Testis (tissue), 2 donors: ENCODE measurements at regions not wholly inside any gene's neighbourhood (a gene's known extent, or its start where the extent isn't known, plus 50 kb on each side); places are given as distances from the start of the nearest gene placed in this dataset.

Experiments
- DNase-seq: peaks from one replicate; pipeline ENCODE4 v3.0.0-alpha.2; 2019
- H3K27ac ChIP-seq, 2 donors: fragments of 200-600 bp; sonication (generic); one replicate each; pipeline ENCODE4 v1.5.1; 2019
- H3K27me3 ChIP-seq: fragments of 200-600 bp; sonication (generic); one replicate; pipeline ENCODE4 v1.5.1; 2019
- H3K36me3 ChIP-seq: fragments of 200-600 bp; sonication (generic); one replicate; pipeline ENCODE4 v1.5.1; 2017; ENCODE audit warnings: low read depth; ENCODE audit errors: missing control alignments
- H3K4me1 ChIP-seq: fragments of 200-600 bp; sonication (generic); one replicate; pipeline ENCODE4 v1.5.1; 2019
- H3K4me3 ChIP-seq, 2 donors: fragments of 200-600 bp; sonication (generic); one replicate each; pipeline ENCODE4 v1.5.1; 2017 to 2019
- H3K9me3 ChIP-seq: fragments of 200-600 bp; sonication (generic); one replicate; pipeline ENCODE4 v1.5.1; 2017
- CTCF ChIP-seq, 3 experiments: fragments of 450-650 bp in 2 of 3; fragments of 200-600 bp in 1 of 3; sonication (generic) in 1 of 3; IDR thresholded peaks; one replicate each; pipeline ENCODE4 v1.5.1; 2016 to 2019; ENCODE audit warnings: antibody characterized with exemption in 3 of 3, mild to moderate bottlenecking in 2 of 3, moderate library complexity in 1 of 3
- POLR2A ChIP-seq: fragments of 450-650 bp; IDR thresholded peaks from one replicate; pipeline ENCODE4 v1.6.1; 2017; ENCODE audit warnings: antibody characterized with exemption, mild to moderate bottlenecking, moderate library complexity
- WGBS, 2 donors: methylation state at CpG; one replicate each; pipeline ENCODE4 v1.1.5; 2018; 5-methylcytosine and 5-hydroxymethylcytosine counted together
- intact Hi-C: fragments of 100-400 bp; cut with DNase I; formaldehyde crosslinking; loops from one replicate; pipeline ENCODE4 v1.15.1; 2023; ENCODE audit warnings: low total_unique reads

GRCh38 chr6:6390849-6391602 lies 70.6 kb upstream of the F13A1 start:
- Histone ChIP-seq H3K9me3 (no peaks in the 10 kb centered on the region), H3K36me3 (no peaks in the 10 kb centered on the region), H3K27me3 (no peaks in the 10 kb centered on the region), H3K27ac (no peak overlapping the region), H3K4me1 (no peaks in the 10 kb centered on the region), H3K4me3 (no peak overlapping the region)
- DNase-seq, result no peak
- WGBS, 2 donors, result 58 to 62% methylated on average over 7 of the region's 7 CpGs
- no peak for TF ChIP-seq POLR2A
- no peak for TF ChIP-seq CTCF (IDR thresholded peaks at IDR 0.05)
- intact Hi-C loops, result no loop called here

- Histone ChIP-seq H3K4me1 (no peaks in the 10 kb centered on the region), H3K4me3 (no peak overlapping the region), H3K27ac (no peak overlapping the region), H3K36me3 (no peaks in the 10 kb centered on the region), H3K27me3 (no peaks in the 10 kb centered on the region), H3K9me3 (no peaks in the 10 kb centered on the region)
- TF ChIP-seq CTCF (IDR thresholded peaks at IDR 0.05) (no peak), POLR2A (no peak)
- WGBS, 2 donors, result 83 to 86% methylated on average over 7 of the region's 7 CpGs
- intact Hi-C loops, result no loop called here
- DNase-seq, result no peak
These were observed 72.0 kb upstream of the F13A1 start for GRCh38 chr6:6392214-6393068.

- Histone ChIP-seq H3K27me3 (no peaks in the 10 kb centered on the region), H3K27ac (no peak overlapping the region), H3K9me3 (no peaks in the 10 kb centered on the region), H3K4me1 (no peaks in the 10 kb centered on the region), H3K4me3 (no peak overlapping the region), H3K36me3 (no peaks in the 10 kb centered on the region)
- 74 to 84% methylated on average over 6 of the region's 6 CpGs for WGBS, 2 donors
- intact Hi-C loops, result no loop called here
- no peak for TF ChIP-seq POLR2A
- DNase-seq, result no peak
These were observed 72.6 kb upstream of the F13A1 start for GRCh38 chr6:6393069-6393529.

GRCh38 chr6:6395581-6396197 lies 75.2 kb upstream of the F13A1 start:
- intact Hi-C loops, result no loop called here
- H3K36me3 ChIP-seq, result no peaks in the 10 kb centered on the region
- no peaks in the 10 kb centered on the region for H3K4me1 ChIP-seq
- no peak for DNase-seq
- no peaks in the 10 kb centered on the region for H3K27me3 ChIP-seq
- 61 to 76% methylated on average over 5 of the region's 5 CpGs for WGBS, 2 donors
- H3K9me3 ChIP-seq, result no peaks in the 10 kb centered on the region
- no peak for TF ChIP-seq CTCF (IDR thresholded peaks at IDR 0.05)
- TF ChIP-seq POLR2A, result no peak
- H3K27ac ChIP-seq, result no peak overlapping the region
- no peak overlapping the region for H3K4me3 ChIP-seq

- WGBS, 2 donors, result 88 to 91% methylated on average over 5 of the region's 5 CpGs
- Histone ChIP-seq H3K27me3 (no peaks in the 10 kb centered on the region), H3K4me1 (no peaks in the 10 kb centered on the region), H3K4me3 (no peak overlapping the region), H3K27ac (no peak overlapping the region), H3K36me3 (no peaks in the 10 kb centered on the region), H3K9me3 (no peaks in the 10 kb centered on the region)
- no peak for TF ChIP-seq POLR2A
- no peak for TF ChIP-seq CTCF (IDR thresholded peaks at IDR 0.05)
- DNase-seq, result no peak
- intact Hi-C loops, result no loop called here
These were observed 77.4 kb upstream of the F13A1 start for GRCh38 chr6:6397842-6398241.
